ENCODE measurements at regions not wholly inside any gene's neighbourhood (a gene's known extent, or its start where the extent isn't known, plus 50 kb on each side); places are given as distances from the start of the nearest gene placed in this dataset.

DNA sequence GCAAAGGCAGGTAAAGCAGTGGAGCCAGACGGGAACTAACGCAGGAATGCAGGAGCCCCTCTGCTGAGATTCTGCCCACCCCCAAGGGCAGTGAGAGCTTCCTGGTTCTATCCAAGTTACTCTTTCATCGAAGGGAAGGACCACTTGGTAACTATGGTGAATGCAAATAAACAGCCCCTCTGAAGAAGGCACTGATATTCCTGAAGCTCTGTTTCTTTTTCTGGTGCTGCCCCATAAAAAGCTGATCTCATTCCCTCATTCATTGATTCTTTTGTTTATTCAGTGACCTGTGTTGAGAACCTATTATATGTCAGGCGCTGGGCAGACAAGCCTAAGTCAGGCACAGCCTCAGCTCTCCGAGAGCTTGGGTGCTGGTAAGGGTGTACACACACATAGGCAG, 217.3 kb downstream of the SNX10 start:
- no peak overlapping the region for H3K4me3 ChIP-seq (ENCODE audit: insufficient read depth, low read length)
- H3K79me2 ChIP-seq (ENCODE audit: insufficient read depth, low read length) = no peaks in the 10 kb centered on the region
- H3K27ac ChIP-seq (ENCODE audit: low read depth, low read length) = no peak overlapping the region
- H3K4me2 ChIP-seq (ENCODE audit: insufficient read depth, low read length) = no peak overlapping the region
- no peaks in the 10 kb centered on the region for H4K20me1 ChIP-seq (ENCODE audit: insufficient read depth, low read length)
- TF ChIP-seq, protein P1, sequence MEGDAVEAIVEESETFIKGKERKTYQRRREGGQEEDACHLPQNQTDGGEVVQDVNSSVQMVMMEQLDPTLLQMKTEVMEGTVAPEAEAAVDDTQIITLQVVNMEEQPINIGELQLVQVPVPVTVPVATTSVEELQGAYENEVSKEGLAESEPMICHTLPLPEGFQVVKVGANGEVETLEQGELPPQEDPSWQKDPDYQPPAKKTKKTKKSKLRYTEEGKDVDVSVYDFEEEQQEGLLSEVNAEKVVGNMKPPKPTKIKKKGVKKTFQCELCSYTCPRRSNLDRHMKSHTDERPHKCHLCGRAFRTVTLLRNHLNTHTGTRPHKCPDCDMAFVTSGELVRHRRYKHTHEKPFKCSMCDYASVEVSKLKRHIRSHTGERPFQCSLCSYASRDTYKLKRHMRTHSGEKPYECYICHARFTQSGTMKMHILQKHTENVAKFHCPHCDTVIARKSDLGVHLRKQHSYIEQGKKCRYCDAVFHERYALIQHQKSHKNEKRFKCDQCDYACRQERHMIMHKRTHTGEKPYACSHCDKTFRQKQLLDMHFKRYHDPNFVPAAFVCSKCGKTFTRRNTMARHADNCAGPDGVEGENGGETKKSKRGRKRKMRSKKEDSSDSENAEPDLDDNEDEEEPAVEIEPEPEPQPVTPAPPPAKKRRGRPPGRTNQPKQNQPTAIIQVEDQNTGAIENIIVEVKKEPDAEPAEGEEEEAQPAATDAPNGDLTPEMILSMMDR (IDR thresholded peaks at IDR 0.05; ENCODE audit: extremely low read depth, low read depth, low read length) = no peak
- H3K4me1 ChIP-seq (ENCODE audit: insufficient read depth, low read length) = no peaks in the 10 kb centered on the region
- H3K9me3 ChIP-seq (ENCODE audit: low read depth, low read length) = no peaks in the 10 kb centered on the region
- H3K36me3 ChIP-seq (ENCODE audit: insufficient read depth, low read length) = no peaks in the 10 kb centered on the region
- H2AFZ ChIP-seq (ENCODE audit: low read length) = no peak overlapping the region
- DNase-seq (ENCODE audit: insufficient read length, low spot score, missing footprints) = no peak
- H3K27me3 ChIP-seq (ENCODE audit: insufficient read depth, low read length) = no peaks in the 10 kb centered on the region

DNA sequence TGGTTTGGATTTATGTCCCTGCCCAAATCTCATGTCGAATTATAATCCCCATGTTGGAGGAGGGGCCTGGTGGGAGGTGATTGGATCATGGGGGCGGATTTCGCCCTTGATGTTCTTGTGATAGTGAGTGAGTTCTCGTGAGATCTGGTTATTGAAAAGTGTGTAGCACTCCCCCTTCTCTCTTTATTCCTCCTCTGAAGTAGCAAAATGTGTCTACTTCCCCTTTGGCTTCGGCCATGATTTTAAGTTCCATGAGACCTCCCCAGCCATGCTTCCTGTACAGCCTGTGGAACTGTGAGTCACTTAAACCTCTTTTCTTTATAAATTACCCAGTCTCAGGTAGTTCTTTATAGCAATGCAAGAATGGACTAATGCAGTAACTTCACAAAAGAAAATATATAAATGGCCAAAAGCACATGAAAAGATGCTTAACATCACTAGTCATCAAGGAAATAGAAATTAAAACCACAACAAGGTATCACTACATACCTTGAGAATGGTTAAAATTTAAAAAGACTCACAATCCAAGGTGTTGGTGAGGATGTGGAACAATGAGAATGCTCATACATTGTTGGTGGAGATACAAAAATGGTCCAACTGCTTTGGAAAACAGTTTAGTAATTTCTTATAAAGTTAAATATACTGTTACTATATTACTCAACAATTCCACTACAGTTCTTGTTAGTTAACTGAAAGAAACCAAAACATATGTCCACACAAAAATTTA, 218.7 kb downstream of the SNX10 start:
- H3K4me3 ChIP-seq (ENCODE audit: insufficient read depth, low read length) = no peak overlapping the region
- TF ChIP-seq, protein P1 (IDR thresholded peaks at IDR 0.05; ENCODE audit: extremely low read depth, low read depth, low read length) = no peak
- H3K9me3 ChIP-seq (ENCODE audit: low read depth, low read length) = no peaks in the 10 kb centered on the region
- no peak for DNase-seq (ENCODE audit: insufficient read length, low spot score, missing footprints)
- H3K4me2 ChIP-seq (ENCODE audit: insufficient read depth, low read length) = no peak overlapping the region
- H3K27ac ChIP-seq (ENCODE audit: low read depth, low read length) = no peak overlapping the region
- H3K4me1 ChIP-seq (ENCODE audit: insufficient read depth, low read length) = no peaks in the 10 kb centered on the region
- no peaks in the 10 kb centered on the region for H3K36me3 ChIP-seq (ENCODE audit: insufficient read depth, low read length)
- H4K20me1 ChIP-seq (ENCODE audit: insufficient read depth, low read length) = no peaks in the 10 kb centered on the region
- no peak overlapping the region for H2AFZ ChIP-seq (ENCODE audit: low read length)
- H3K79me2 ChIP-seq (ENCODE audit: insufficient read depth, low read length) = no peaks in the 10 kb centered on the region
- no peaks in the 10 kb centered on the region for H3K27me3 ChIP-seq (ENCODE audit: insufficient read depth, low read length)

- TF ChIP-seq, protein P1 (IDR thresholded peaks at IDR 0.05; ENCODE audit: extremely low read depth, low read depth, low read length) = no peak
- no peak overlapping the region for H3K4me2 ChIP-seq (ENCODE audit: insufficient read depth, low read length)
These were observed 220.2 kb downstream of the SNX10 start for GRCh38 chr7:26511866-26512265.

DNA sequence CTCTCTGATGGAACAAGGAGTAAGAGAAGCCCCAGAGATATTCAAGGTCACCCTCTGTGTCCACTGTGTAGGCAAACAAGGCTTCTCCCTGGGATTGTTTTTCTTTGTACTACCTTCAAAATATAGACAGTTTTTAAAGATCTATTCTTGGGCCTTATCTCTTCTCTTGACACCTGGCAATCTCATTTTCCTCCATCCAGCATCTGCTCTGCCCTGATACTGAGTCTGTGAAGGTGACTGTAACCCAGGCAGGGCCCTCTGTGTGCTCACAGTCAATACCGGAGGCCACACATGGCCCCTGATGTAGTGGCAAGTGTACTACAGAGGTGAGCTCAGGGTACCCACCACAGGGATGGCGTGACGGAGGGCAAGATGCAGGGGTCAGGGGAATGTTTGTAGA, 221.1 kb downstream of the SNX10 start:
- no peak for DNase-seq (ENCODE audit: insufficient read length, low spot score, missing footprints)
- no peaks in the 10 kb centered on the region for H3K79me2 ChIP-seq (ENCODE audit: insufficient read depth, low read length)
- TF ChIP-seq, protein P1 (IDR thresholded peaks at IDR 0.05; ENCODE audit: extremely low read depth, low read depth, low read length) = no peak
- no peak overlapping the region for H3K4me3 ChIP-seq (ENCODE audit: insufficient read depth, low read length)
- H3K27me3 ChIP-seq (ENCODE audit: insufficient read depth, low read length) = no peaks in the 10 kb centered on the region
- no peak overlapping the region for H3K4me2 ChIP-seq (ENCODE audit: insufficient read depth, low read length)
- H2AFZ ChIP-seq (ENCODE audit: low read length) = no peak overlapping the region
- no peak overlapping the region for H3K27ac ChIP-seq (ENCODE audit: low read depth, low read length)
- no peaks in the 10 kb centered on the region for H3K36me3 ChIP-seq (ENCODE audit: insufficient read depth, low read length)
- H3K9me3 ChIP-seq (ENCODE audit: low read depth, low read length) = no peaks in the 10 kb centered on the region
- no peaks in the 10 kb centered on the region for H3K4me1 ChIP-seq (ENCODE audit: insufficient read depth, low read length)
- no peaks in the 10 kb centered on the region for H4K20me1 ChIP-seq (ENCODE audit: insufficient read depth, low read length)

More at GRCh38 chr7:26511866-26512265, 220.2 kb downstream of the SNX10 start:
- no peaks in the 10 kb centered on the region for H3K4me1 ChIP-seq (ENCODE audit: insufficient read depth, low read length)
- H3K27ac ChIP-seq (ENCODE audit: low read depth, low read length) = no peak overlapping the region
- H3K4me3 ChIP-seq (ENCODE audit: insufficient read depth, low read length) = no peak overlapping the region
- no peaks in the 10 kb centered on the region for H3K36me3 ChIP-seq (ENCODE audit: insufficient read depth, low read length)
- no peaks in the 10 kb centered on the region for H3K9me3 ChIP-seq (ENCODE audit: low read depth, low read length)
- H3K27me3 ChIP-seq (ENCODE audit: insufficient read depth, low read length) = no peaks in the 10 kb centered on the region
- no peaks in the 10 kb centered on the region for H3K79me2 ChIP-seq (ENCODE audit: insufficient read depth, low read length)
- no peak for DNase-seq (ENCODE audit: insufficient read length, low spot score, missing footprints)
- H2AFZ ChIP-seq (ENCODE audit: low read length) = no peak overlapping the region
- H4K20me1 ChIP-seq (ENCODE audit: insufficient read depth, low read length) = no peaks in the 10 kb centered on the region
